ENCODE measurements at regions not wholly inside any gene's neighbourhood (a gene's known extent, or its start where the extent isn't known, plus 50 kb on each side); places are given as distances from the start of the nearest gene placed in this dataset.

- TF ChIP-seq EZH2 (IDR thresholded peaks at IDR 0.05) (no peak), EZH2phosphoT487 (IDR thresholded peaks at IDR 0.05) (no peak)
- TF ChIP-seq, protein P1, sequence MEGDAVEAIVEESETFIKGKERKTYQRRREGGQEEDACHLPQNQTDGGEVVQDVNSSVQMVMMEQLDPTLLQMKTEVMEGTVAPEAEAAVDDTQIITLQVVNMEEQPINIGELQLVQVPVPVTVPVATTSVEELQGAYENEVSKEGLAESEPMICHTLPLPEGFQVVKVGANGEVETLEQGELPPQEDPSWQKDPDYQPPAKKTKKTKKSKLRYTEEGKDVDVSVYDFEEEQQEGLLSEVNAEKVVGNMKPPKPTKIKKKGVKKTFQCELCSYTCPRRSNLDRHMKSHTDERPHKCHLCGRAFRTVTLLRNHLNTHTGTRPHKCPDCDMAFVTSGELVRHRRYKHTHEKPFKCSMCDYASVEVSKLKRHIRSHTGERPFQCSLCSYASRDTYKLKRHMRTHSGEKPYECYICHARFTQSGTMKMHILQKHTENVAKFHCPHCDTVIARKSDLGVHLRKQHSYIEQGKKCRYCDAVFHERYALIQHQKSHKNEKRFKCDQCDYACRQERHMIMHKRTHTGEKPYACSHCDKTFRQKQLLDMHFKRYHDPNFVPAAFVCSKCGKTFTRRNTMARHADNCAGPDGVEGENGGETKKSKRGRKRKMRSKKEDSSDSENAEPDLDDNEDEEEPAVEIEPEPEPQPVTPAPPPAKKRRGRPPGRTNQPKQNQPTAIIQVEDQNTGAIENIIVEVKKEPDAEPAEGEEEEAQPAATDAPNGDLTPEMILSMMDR (IDR thresholded peaks at IDR 0.05) = no peak
Measured at GRCh38 chr4:75371915-75372314, 142.3 kb downstream of the RCHY1 start.
